OCI-LY3 (cell line): ENCODE measurements at regions not wholly inside any gene's neighbourhood (a gene's known extent, or its start where the extent isn't known, plus 50 kb on each side); places are given as distances from the start of the nearest gene placed in this dataset.

Experiments used
- H2AFZ ChIP-seq: fragments of 200-600, 300-600 bp; shearing (Covaris generic); 2 replicates; pipeline ENCODE4 v1.6.0; 2014; ENCODE audit warnings: antibody characterized with exemption, low read depth, low read length
- H3K27ac ChIP-seq: fragments of 200-600, 300-600 bp; sonication (generic); 2 replicates; pipeline ENCODE4 v1.5.1; 2014; ENCODE audit warnings: mild to moderate bottlenecking, low read length, moderate library complexity, mixed read lengths
- H3K27me3 ChIP-seq: fragments of 200-600, 300-600 bp; sonication (generic); 2 replicates; pipeline ENCODE4 v1.6.1; 2014; ENCODE audit warnings: low read depth, low read length, mixed read lengths
- H3K36me3 ChIP-seq: fragments of 200-600, 300-600 bp; sonication (generic); replicated peaks from 2 replicates; pipeline ENCODE3; 2014; ENCODE audit warnings: low read depth, low read length, mixed read lengths
- H3K4me1 ChIP-seq: fragments of 300-600, 200-600 bp; sonication (generic); 2 replicates; pipeline ENCODE4 v1.6.1; 2014; ENCODE audit warnings: low read length, mixed read lengths
- H3K4me2 ChIP-seq: fragments of 200-600, 300-600 bp; sonication (generic); 2 replicates; pipeline ENCODE4 v1.6.1; 2014; ENCODE audit warnings: low read length, mixed read lengths
- H3K4me3 ChIP-seq: fragments of 300-600, 200-600 bp; sonication (generic); 2 replicates; pipeline ENCODE4 v1.5.1; 2014; ENCODE audit warnings: antibody characterized with exemption, mild to moderate bottlenecking, low read length, moderate library complexity
- H3K79me2 ChIP-seq: fragments of 300-600, 200-600 bp; shearing (Covaris generic); 2 replicates; pipeline ENCODE4 v1.6.1; 2014; ENCODE audit warnings: mild to moderate bottlenecking, low read length, mixed read lengths
- H3K9ac ChIP-seq: fragments of 300-600, 200-600 bp; shearing (Covaris generic); 2 replicates; pipeline ENCODE4 v1.6.0; 2014; ENCODE audit warnings: mild to moderate bottlenecking, low read length, moderate library complexity
- H3K9me3 ChIP-seq: fragments of 200-600, 300-600 bp; shearing (Covaris generic); 2 replicates; pipeline ENCODE4 v1.6.1; 2014; ENCODE audit warnings: low read length, mixed read lengths; ENCODE audit not compliant: insufficient read depth
- H4K20me1 ChIP-seq: fragments of 200-600, 300-600 bp; sonication (generic); 2 replicates; pipeline ENCODE4 v1.6.1; 2016; ENCODE audit warnings: low read length, mixed read lengths; ENCODE audit not compliant: insufficient read depth
- CTCF ChIP-seq: fragments of 200-600, 300-600 bp; sonication (generic); IDR thresholded peaks from 2 replicates; pipeline ENCODE4 v1.5.1; 2014; ENCODE audit warnings: antibody characterized with exemption, low read length, low read depth
- EZH2phosphoT487 ChIP-seq: fragments of 200-600 bp; shearing (Covaris generic); IDR thresholded peaks from 2 replicates; pipeline ENCODE4 v1.6.1; 2018; ENCODE audit warnings: antibody characterized with exemption, mixed run types, low read depth

- Histone ChIP-seq H3K4me1 (no peaks in the 10 kb centered on the region), H3K9ac (no peak overlapping the region)
- no peak for TF ChIP-seq EZH2phosphoT487
- no peak for TF ChIP-seq CTCF
Measured at GRCh38 chr15:69511015-69511414, 58.4 kb downstream of the RPLP1 start.

GRCh38 chr15:69511716-69512340 is 59.2 kb downstream of the RPLP1 start:
- H4K20me1 ChIP-seq: no peaks in the 10 kb centered on the region
- no peak overlapping the region for H3K4me3 ChIP-seq
- no peaks in the 10 kb centered on the region for H3K36me3 ChIP-seq
- TF ChIP-seq EZH2phosphoT487: no peak
- TF ChIP-seq CTCF: no peak
- H3K4me1 ChIP-seq: no peaks in the 10 kb centered on the region
- H3K27ac ChIP-seq: no peak overlapping the region
- H3K4me2 ChIP-seq: no peak overlapping the region
- H3K27me3 ChIP-seq: peaks cover 29% of the 10 kb centered on the region
- no peaks in the 10 kb centered on the region for H3K9me3 ChIP-seq
- H3K79me2 ChIP-seq: no peaks in the 10 kb centered on the region
- H3K9ac ChIP-seq: no peak overlapping the region
- no peak overlapping the region for H2AFZ ChIP-seq

More at GRCh38 chr15:69511015-69511414, 58.4 kb downstream of the RPLP1 start:
- Histone ChIP-seq H3K27ac (no peak overlapping the region), H3K4me3 (no peak overlapping the region), H3K4me2 (no peak overlapping the region), H3K9me3 (no peaks in the 10 kb centered on the region), H3K27me3 (peaks cover 28% of the 10 kb centered on the region), H3K36me3 (no peaks in the 10 kb centered on the region), H4K20me1 (no peaks in the 10 kb centered on the region), H2AFZ (no peak overlapping the region), H3K79me2 (no peaks in the 10 kb centered on the region)

- Histone ChIP-seq H3K27me3 (peaks cover 25% of the 10 kb centered on the region), H4K20me1 (no peaks in the 10 kb centered on the region), H2AFZ (no peak overlapping the region), H3K4me3 (no peak overlapping the region), H3K36me3 (no peaks in the 10 kb centered on the region), H3K4me2 (no peak overlapping the region), H3K4me1 (no peaks in the 10 kb centered on the region), H3K9me3 (no peaks in the 10 kb centered on the region), H3K9ac (no peak overlapping the region), H3K27ac (no peak overlapping the region), H3K79me2 (no peaks in the 10 kb centered on the region)
- TF ChIP-seq EZH2phosphoT487: no peak
- no peak for TF ChIP-seq CTCF
Measured at GRCh38 chr15:69513450-69513960, 60.9 kb downstream of the RPLP1 start.

GRCh38 chr15:69513986-69514385 is 61.4 kb downstream of the RPLP1 start:
- Histone ChIP-seq H3K9me3 (no peaks in the 10 kb centered on the region), H3K36me3 (no peaks in the 10 kb centered on the region), H3K27me3 (peaks cover 27% of the 10 kb centered on the region), H4K20me1 (no peaks in the 10 kb centered on the region), H3K4me2 (no peak overlapping the region), H3K4me1 (no peaks in the 10 kb centered on the region), H3K9ac (no peak overlapping the region), H3K79me2 (no peaks in the 10 kb centered on the region), H3K4me3 (no peak overlapping the region), H3K27ac (no peak overlapping the region), H2AFZ (no peak overlapping the region)
- TF ChIP-seq CTCF: no peak
- no peak for TF ChIP-seq EZH2phosphoT487
